D721Med (cell line): ENCODE measurements at regions not wholly inside any gene's neighbourhood (a gene's known extent, or its start where the extent isn't known, plus 50 kb on each side); places are given as distances from the start of the nearest gene placed in this dataset.

ENCODE experiments used
- DNase-seq: peaks from one replicate; pipeline ENCODE4 v3.0.0; 2011; ENCODE audit warnings: low spot score; ENCODE audit not compliant: insufficient read length
- FAIRE-seq: peaks from 2 replicates; lab custom pipeline; 2011; peaks lifted over from hg19 to GRCh38; lab: Jason Lieb, UNC
- TF ChIP-seq, protein P1 (sequence below): IDR thresholded peaks from 2 replicates; pipeline ENCODE4 v1.5.1; 2012; ENCODE audit warnings: mild to moderate bottlenecking, control low read depth; ENCODE audit not compliant: insufficient read depth; ENCODE audit errors: missing control alignments

DNA sequence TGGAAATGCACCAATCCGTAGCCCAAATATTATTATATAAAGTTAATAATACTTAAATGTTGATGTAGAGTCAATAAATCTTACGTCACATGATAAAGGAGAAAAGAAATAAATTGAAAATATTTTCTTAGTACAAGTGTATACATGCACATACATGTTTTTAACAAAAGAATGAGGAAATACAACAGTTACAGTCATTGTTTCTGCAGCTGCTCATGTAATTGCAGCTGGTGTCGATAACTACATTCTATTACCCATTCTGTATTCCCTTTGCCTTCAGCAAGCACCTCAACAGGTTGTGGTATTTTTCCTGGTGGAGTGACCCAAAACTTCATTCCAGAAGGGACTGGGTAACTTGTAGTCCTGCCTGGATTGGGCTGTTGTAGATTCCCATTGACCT, 377.8 kb upstream of the FSIP2 start:
- TF ChIP-seq, protein P1, sequence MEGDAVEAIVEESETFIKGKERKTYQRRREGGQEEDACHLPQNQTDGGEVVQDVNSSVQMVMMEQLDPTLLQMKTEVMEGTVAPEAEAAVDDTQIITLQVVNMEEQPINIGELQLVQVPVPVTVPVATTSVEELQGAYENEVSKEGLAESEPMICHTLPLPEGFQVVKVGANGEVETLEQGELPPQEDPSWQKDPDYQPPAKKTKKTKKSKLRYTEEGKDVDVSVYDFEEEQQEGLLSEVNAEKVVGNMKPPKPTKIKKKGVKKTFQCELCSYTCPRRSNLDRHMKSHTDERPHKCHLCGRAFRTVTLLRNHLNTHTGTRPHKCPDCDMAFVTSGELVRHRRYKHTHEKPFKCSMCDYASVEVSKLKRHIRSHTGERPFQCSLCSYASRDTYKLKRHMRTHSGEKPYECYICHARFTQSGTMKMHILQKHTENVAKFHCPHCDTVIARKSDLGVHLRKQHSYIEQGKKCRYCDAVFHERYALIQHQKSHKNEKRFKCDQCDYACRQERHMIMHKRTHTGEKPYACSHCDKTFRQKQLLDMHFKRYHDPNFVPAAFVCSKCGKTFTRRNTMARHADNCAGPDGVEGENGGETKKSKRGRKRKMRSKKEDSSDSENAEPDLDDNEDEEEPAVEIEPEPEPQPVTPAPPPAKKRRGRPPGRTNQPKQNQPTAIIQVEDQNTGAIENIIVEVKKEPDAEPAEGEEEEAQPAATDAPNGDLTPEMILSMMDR = no peak
- DNase-seq = no peak
- FAIRE-seq = no peak

DNA sequence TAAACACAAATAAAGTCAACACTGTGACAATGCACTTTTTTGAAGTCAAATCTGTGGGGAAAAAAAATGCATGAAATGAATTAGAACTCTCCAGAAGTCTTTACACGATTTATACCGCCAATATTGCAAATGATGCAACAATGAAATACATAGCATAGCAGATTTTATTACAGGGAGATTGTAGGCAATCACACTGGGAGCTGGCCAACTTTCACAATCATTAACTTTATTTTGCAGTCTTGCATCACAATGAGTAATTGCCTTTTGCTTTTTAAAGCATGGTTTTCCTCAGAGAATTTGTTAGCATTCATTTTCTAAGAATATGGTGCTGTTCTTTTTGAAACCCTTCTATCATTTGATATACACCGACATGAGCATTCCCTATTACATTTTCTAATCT, 366.4 kb upstream of the FSIP2 start:
- FAIRE-seq (no peak), DNase-seq (no peak)
- TF ChIP-seq, protein P1 = no peak

DNA sequence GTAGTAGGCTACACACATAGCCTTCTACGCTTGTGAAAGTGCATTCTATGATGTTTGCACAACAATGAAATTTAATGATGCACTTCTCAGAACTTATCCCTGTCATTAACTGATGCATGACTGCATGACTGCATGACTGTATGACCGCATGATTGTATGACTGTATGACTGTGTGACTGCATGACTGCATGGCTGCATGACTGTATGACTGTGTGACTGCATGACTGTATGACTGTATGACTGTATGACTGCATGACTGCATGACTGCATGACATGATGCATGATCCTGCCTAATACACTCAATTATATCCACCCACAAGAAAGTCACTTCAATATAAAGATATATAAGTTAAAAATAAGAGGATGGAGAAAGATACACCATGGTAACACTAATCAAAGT, 365.4 kb upstream of the FSIP2 start:
- TF ChIP-seq, protein P1 = no peak
- DNase-seq (no peak), FAIRE-seq (no peak)

DNA sequence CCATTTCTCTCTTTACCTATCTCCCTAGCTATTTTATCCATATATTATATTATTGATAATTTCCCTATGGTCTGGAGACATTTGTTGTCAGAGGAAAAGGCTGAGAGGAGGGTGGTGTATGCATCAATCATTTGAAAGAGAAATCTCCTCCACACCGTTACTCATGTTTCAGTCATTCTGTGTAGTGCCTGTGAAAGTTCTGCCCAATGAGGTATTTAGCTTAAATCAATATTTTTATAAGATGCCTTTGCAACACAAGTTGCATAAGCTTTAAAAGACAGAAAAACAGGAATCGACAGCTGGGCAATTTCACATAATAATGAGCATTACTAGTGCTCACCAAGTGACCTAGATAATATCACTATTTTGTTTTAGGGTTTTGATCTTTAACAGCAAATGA, 363.7 kb upstream of the FSIP2 start:
- TF ChIP-seq, protein P1 = no peak
- DNase-seq = no peak
- no peak for FAIRE-seq

DNA sequence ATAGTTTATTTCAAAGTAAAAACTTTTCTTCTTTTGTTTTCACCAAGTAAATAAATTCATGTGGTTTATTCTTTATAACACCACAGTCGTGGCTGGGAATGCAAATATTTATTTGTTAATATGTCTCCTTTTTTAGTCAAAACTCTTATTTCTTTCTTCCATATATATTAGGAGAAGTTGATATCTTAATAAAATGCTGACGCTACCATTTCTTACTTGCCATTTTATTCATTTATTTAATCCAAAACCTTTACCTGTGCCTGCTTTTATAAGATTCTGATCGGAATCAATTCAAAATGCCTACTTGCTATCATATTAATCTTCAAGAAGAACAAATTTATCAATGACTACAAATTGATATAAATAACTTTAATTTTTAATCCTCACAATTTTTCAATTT, 362.9 kb upstream of the FSIP2 start:
- DNase-seq = no peak
- TF ChIP-seq, protein P1 = no peak

DNA sequence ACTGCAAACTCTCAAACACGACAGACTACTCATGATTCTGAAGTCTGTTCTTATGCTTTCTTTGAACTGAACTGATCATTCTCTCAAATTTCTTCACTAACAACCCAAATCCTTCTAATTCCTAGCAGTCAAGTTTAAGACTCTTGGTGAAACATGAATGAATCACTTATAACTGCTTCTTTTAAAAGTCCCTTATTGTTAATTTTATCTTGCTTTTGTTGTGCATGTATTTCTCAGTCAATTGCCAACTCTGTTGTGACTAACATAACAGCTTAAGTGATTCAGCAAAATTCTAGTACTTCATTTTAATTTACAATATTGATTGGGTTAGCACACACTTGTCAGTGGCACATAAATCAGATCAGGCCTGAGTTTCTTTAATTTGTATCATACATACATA, 357.0 kb upstream of the FSIP2 start:
- no peak for DNase-seq
- FAIRE-seq = no peak
- TF ChIP-seq, protein P1 = no peak

More for the DNA sequence above, 362.9 kb upstream of the FSIP2 start:
- no peak for FAIRE-seq

DNA sequence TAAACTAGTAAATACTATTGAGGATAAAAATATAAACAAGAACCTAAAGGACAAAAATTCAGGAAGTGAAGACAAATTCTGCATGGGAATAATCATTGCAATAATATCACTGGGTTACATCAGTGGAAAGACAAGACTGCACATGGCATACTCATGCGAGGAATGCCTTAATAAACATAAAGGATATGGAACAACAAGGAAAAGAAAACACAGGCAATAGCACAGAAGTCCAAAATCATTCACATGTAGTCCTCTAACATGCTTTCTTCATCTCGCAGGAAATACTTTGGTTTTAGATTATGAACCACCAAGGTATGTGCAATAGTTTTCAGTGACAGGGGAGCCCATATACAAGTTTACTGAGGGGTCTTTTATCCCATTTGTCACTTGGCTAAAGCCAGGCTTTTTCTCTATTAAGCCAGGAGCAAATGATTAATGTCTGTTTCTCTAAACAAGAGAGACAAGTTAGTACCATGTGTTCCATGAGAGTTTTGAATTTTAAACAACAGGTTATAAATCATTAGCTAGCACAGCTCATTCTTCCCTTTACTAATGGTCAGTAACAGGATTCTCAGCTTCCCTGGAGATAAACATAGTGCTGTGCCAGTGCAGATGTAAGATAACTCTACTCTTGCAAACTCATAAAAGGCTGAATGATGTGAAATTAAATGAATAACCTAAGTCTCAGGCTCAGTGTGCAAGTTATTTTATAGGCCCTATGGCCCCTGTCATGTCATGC, 353.6 kb upstream of the FSIP2 start:
- no peak for DNase-seq
- FAIRE-seq = peak; percentile 46
- TF ChIP-seq, protein P1 = no peak
